ENCODE measurements at regions not wholly inside any gene's neighbourhood (a gene's known extent, or its start where the extent isn't known, plus 50 kb on each side); places are given as distances from the start of the nearest gene placed in this dataset.

GRCh38 chr13:106376401-106377112 is 158.9 kb downstream of the EFNB2 start:
- Mint-ChIP-seq H3K36me3 (no peaks in the 10 kb centered on the region), H3K4me1 (no peaks in the 10 kb centered on the region), H3K4me3 (no peak overlapping the region), H3K27me3 (ENCODE audit: low read depth in 3 of 3) (peaks cover 2 to 6% (median 3%) of the 10 kb centered on the region in 3 donors), H3K27ac (no peak overlapping the region), H3K9me3 (peaks cover 0 to 1% (median 0%) of the 10 kb centered on the region in 6 donors)
- DNase-seq = no peak

GRCh38 chr13:106375085-106375484 is 160.4 kb downstream of the EFNB2 start:
- DNase-seq = no peak
- Mint-ChIP-seq H3K4me3 (no peak overlapping the region), H3K27me3 (ENCODE audit: low read depth in 3 of 3) (peaks cover 2 to 5% (median 3%) of the 10 kb centered on the region in 3 donors), H3K36me3 (no peaks in the 10 kb centered on the region), H3K9me3 (peaks cover 0 to 3% (median 0%) of the 10 kb centered on the region in 6 donors), H3K27ac (no peak overlapping the region), H3K4me1 (no peaks in the 10 kb centered on the region)

- Mint-ChIP-seq H3K27ac (no peak overlapping the region), H3K27me3 (ENCODE audit: low read depth in 3 of 3) (peaks cover 2 to 5% (median 3%) of the 10 kb centered on the region in 3 donors), H3K36me3 (no peaks in the 10 kb centered on the region), H3K4me3 (no peak overlapping the region), H3K9me3 (peaks cover 0 to 3% (median 0%) of the 10 kb centered on the region in 6 donors), H3K4me1 (no peaks in the 10 kb centered on the region)
- DNase-seq = no peak
Observed at GRCh38 chr13:106374631-106375030, 160.8 kb downstream of the EFNB2 start.

GRCh38 chr13:106373989-106374572 is 161.4 kb downstream of the EFNB2 start:
- H3K27me3 Mint-ChIP-seq (ENCODE audit: low read depth in 3 of 3) = peaks cover 2 to 5% (median 3%) of the 10 kb centered on the region in 3 donors
- DNase-seq = no peak
- H3K36me3 Mint-ChIP-seq = no peaks in the 10 kb centered on the region
- no peaks in the 10 kb centered on the region for H3K4me1 Mint-ChIP-seq
- H3K9me3 Mint-ChIP-seq = peaks cover 0 to 3% (median 0%) of the 10 kb centered on the region in 6 donors
- H3K4me3 Mint-ChIP-seq = no peak overlapping the region
- no peak overlapping the region for H3K27ac Mint-ChIP-seq

GRCh38 chr13:106373304-106373988 is 162.0 kb downstream of the EFNB2 start:
- peaks cover 2 to 3% (median 3%) of the 10 kb centered on the region in 3 donors for H3K27me3 Mint-ChIP-seq (ENCODE audit: low read depth in 3 of 3)
- H3K4me3 Mint-ChIP-seq = no peak overlapping the region
- H3K27ac Mint-ChIP-seq = no peak overlapping the region
- no peak for DNase-seq
- peaks cover 0 to 3% (median 0%) of the 10 kb centered on the region in 6 donors for H3K9me3 Mint-ChIP-seq
- H3K36me3 Mint-ChIP-seq = no peaks in the 10 kb centered on the region
- H3K4me1 Mint-ChIP-seq = no peaks in the 10 kb centered on the region

- no peaks in the 10 kb centered on the region for H3K4me1 Mint-ChIP-seq
- H3K9me3 Mint-ChIP-seq = peaks cover 0 to 3% (median 0%) of the 10 kb centered on the region in 6 donors
- DNase-seq = no peak
- no peak overlapping the region for H3K27ac Mint-ChIP-seq
- H3K27me3 Mint-ChIP-seq (ENCODE audit: low read depth in 3 of 3) = peaks cover 2 to 3% (median 3%) of the 10 kb centered on the region in 3 donors
- no peak overlapping the region for H3K4me3 Mint-ChIP-seq
- H3K36me3 Mint-ChIP-seq = no peaks in the 10 kb centered on the region
Observed at GRCh38 chr13:106372199-106373155, 163.0 kb downstream of the EFNB2 start.

- H3K4me3 Mint-ChIP-seq = no peak overlapping the region
- no peak overlapping the region for H3K27ac Mint-ChIP-seq
- no peaks in the 10 kb centered on the region for H3K4me1 Mint-ChIP-seq
- H3K27me3 Mint-ChIP-seq (ENCODE audit: low read depth in 3 of 3) = peaks cover 0 to 5% (median 2%) of the 10 kb centered on the region in 3 donors
- no peaks in the 10 kb centered on the region for H3K36me3 Mint-ChIP-seq
- peaks cover 0 to 5% (median 0%) of the 10 kb centered on the region in 6 donors for H3K9me3 Mint-ChIP-seq
- DNase-seq = no peak
Observed at GRCh38 chr13:106371024-106371423, 164.4 kb downstream of the EFNB2 start.

GRCh38 chr13:106369858-106370257 is 165.6 kb downstream of the EFNB2 start:
- H3K9me3 Mint-ChIP-seq = peaks cover 0 to 5% (median 2%) of the 10 kb centered on the region in 6 donors
- no peaks in the 10 kb centered on the region for H3K36me3 Mint-ChIP-seq
- H3K27me3 Mint-ChIP-seq (ENCODE audit: low read depth in 3 of 3) = peaks cover 0 to 5% (median 0%) of the 10 kb centered on the region in 3 donors
- DNase-seq = no peak
- no peak overlapping the region for H3K27ac Mint-ChIP-seq
- no peaks in the 10 kb centered on the region for H3K4me1 Mint-ChIP-seq
- no peak overlapping the region for H3K4me3 Mint-ChIP-seq

- H3K27ac Mint-ChIP-seq = no peak overlapping the region
- H3K9me3 Mint-ChIP-seq = peaks cover 0 to 7% (median 4%) of the 10 kb centered on the region in 6 donors
- H3K36me3 Mint-ChIP-seq = no peaks in the 10 kb centered on the region
- no peaks in the 10 kb centered on the region for H3K4me1 Mint-ChIP-seq
- no peak for DNase-seq
- peaks cover 0 to 2% (median 0%) of the 10 kb centered on the region in 3 donors for H3K27me3 Mint-ChIP-seq (ENCODE audit: low read depth in 3 of 3)
- H3K4me3 Mint-ChIP-seq = no peak overlapping the region
Observed at GRCh38 chr13:106369091-106369490, 166.4 kb downstream of the EFNB2 start.

- H3K4me3 Mint-ChIP-seq = no peak overlapping the region
- H3K27ac Mint-ChIP-seq = no peak overlapping the region
- H3K36me3 Mint-ChIP-seq = no peaks in the 10 kb centered on the region
- no peak for DNase-seq
- H3K9me3 Mint-ChIP-seq = peaks cover 0 to 7% (median 5%) of the 10 kb centered on the region in 6 donors
- H3K27me3 Mint-ChIP-seq (ENCODE audit: low read depth in 3 of 3) = peaks cover 0 to 2% (median 0%) of the 10 kb centered on the region in 3 donors
- no peaks in the 10 kb centered on the region for H3K4me1 Mint-ChIP-seq
Observed at GRCh38 chr13:106367361-106367971, 168.0 kb downstream of the EFNB2 start.

- Mint-ChIP-seq H3K4me3 (no peak overlapping the region), H3K36me3 (no peaks in the 10 kb centered on the region), H3K9me3 (peaks cover 0 to 10% (median 7%) of the 10 kb centered on the region in 6 donors), H3K4me1 (no peaks in the 10 kb centered on the region), H3K27ac (no peak overlapping the region), H3K27me3 (ENCODE audit: low read depth in 3 of 3) (peaks cover 0 to 5% (median 4%) of the 10 kb centered on the region in 3 donors)
- DNase-seq = no peak
Observed at GRCh38 chr13:106362707-106363106, 172.8 kb downstream of the EFNB2 start.

- no peak for DNase-seq
- no peak overlapping the region for H3K27ac Mint-ChIP-seq
- H3K4me3 Mint-ChIP-seq = no peak overlapping the region
- no peaks in the 10 kb centered on the region for H3K36me3 Mint-ChIP-seq
- peaks cover 0 to 10% (median 6%) of the 10 kb centered on the region in 6 donors for H3K9me3 Mint-ChIP-seq
- H3K27me3 Mint-ChIP-seq (ENCODE audit: low read depth in 3 of 3) = peaks cover 0 to 4% (median 3%) of the 10 kb centered on the region in 3 donors
- no peaks in the 10 kb centered on the region for H3K4me1 Mint-ChIP-seq
Observed at GRCh38 chr13:106361621-106362020, 173.8 kb downstream of the EFNB2 start.

GRCh38 chr13:106357198-106357597 is 178.3 kb downstream of the EFNB2 start:
- Mint-ChIP-seq H3K27me3 (ENCODE audit: low read depth in 3 of 3) (peaks cover 0 to 4% (median 3%) of the 10 kb centered on the region in 3 donors), H3K4me1 (no peaks in the 10 kb centered on the region), H3K9me3 (peaks cover 0 to 5% (median under 1%) of the 10 kb centered on the region in 6 donors), H3K27ac (no peak overlapping the region), H3K36me3 (no peaks in the 10 kb centered on the region), H3K4me3 (no peak overlapping the region)
- no peak for DNase-seq
